ENCODE measurements at regions not wholly inside any gene's neighbourhood (a gene's known extent, or its start where the extent isn't known, plus 50 kb on each side); places are given as distances from the start of the nearest gene placed in this dataset.

DNA sequence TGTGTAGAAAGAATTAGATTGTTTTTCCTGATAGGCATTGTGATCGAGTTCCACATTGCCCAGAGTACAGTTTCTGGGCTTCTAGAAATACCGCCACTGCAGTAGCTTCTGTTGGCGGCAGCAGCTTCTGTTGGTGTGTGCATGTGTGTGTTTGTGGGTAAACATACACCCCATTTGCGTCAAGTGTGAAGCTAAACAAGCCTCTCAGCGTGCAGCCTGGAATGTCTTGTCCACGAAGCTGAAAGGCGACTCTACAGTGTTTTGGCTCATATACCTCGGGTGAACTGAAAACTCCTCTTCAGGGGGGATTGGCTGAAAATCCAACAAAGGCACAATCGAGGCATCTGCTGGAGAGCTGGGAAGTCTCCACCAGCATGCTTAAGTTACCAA, 112.0 kb upstream of the E2F8 start:
- no peak for DNase-seq (ENCODE audit: low spot score)
- Mint-ChIP-seq H3K36me3 (ENCODE audit: low read depth) (no peaks in the 10 kb centered on the region), H3K27me3 (ENCODE audit: low read depth) (peaks cover 42% of the 10 kb centered on the region), H3K27ac (ENCODE audit: unreplicated experiment) (no peak overlapping the region), H3K4me3 (ENCODE audit: unreplicated experiment) (no peak overlapping the region), H3K4me1 (ENCODE audit: low read depth) (no peaks in the 10 kb centered on the region), H3K9me3 (ENCODE audit: low read depth) (no peaks in the 10 kb centered on the region)
- TF ChIP-seq, protein P1, sequence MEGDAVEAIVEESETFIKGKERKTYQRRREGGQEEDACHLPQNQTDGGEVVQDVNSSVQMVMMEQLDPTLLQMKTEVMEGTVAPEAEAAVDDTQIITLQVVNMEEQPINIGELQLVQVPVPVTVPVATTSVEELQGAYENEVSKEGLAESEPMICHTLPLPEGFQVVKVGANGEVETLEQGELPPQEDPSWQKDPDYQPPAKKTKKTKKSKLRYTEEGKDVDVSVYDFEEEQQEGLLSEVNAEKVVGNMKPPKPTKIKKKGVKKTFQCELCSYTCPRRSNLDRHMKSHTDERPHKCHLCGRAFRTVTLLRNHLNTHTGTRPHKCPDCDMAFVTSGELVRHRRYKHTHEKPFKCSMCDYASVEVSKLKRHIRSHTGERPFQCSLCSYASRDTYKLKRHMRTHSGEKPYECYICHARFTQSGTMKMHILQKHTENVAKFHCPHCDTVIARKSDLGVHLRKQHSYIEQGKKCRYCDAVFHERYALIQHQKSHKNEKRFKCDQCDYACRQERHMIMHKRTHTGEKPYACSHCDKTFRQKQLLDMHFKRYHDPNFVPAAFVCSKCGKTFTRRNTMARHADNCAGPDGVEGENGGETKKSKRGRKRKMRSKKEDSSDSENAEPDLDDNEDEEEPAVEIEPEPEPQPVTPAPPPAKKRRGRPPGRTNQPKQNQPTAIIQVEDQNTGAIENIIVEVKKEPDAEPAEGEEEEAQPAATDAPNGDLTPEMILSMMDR (IDR thresholded peaks at IDR 0.05), result no peak

DNA sequence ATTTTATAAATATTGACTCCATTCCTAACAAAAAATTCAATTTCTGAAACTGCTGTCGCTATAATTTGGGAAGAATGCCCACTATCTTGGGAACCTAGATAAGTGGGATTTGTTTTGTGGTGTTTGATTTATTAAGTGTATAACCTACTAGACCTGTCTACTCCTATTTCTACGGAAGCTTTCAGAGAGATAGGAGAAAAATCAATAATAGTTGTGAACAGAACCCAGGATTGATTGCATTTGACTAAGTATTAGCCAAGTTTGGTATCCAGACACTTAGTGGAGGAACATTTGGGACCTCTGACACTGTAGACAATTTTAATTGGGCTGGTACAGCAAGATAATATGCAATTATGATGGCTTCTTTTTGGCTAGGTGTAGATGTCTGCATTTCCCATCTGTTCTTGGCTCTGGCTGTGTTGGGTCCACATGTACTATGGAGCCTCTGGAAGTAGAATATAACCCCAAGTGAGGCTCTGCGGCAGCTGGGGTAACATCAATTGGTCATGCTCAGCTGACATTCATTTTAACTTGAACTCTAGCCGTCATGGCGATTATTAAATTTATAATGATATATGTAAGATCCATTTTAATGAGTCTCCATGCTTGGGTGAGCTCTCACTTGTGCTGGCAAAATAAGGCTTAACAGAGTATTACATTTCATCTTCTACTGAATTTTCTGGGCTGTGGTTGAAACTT, 111.5 kb upstream of the E2F8 start:
- Mint-ChIP-seq H3K36me3 (ENCODE audit: low read depth) (no peaks in the 10 kb centered on the region), H3K27ac (ENCODE audit: unreplicated experiment) (no peak overlapping the region), H3K4me1 (ENCODE audit: low read depth) (no peaks in the 10 kb centered on the region), H3K4me3 (ENCODE audit: unreplicated experiment) (no peak overlapping the region), H3K27me3 (ENCODE audit: low read depth) (peaks cover 47% of the 10 kb centered on the region), H3K9me3 (ENCODE audit: low read depth) (no peaks in the 10 kb centered on the region)
- no peak for DNase-seq (ENCODE audit: low spot score)
- TF ChIP-seq, protein P1 (IDR thresholded peaks at IDR 0.05), result no peak

DNA sequence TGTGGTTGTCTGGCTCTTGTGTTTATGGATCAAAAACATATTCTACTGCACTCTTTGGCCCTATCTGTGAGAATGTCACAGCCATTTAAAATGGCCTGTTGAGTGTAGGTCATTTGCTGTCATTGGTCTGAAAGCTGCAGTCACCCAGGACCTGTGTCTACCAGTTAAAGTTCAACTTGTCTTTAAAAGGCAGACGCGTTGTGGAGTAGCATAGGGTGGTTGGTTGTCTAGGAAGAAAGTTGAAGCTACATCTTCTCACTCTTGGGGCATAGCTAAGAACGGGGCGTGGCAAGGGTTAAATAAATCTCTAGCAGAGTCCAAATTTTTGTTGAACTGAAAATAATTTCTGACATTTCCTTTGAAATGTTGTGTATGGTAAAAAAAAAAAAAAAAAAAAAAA, 110.7 kb upstream of the E2F8 start:
- Mint-ChIP-seq H3K27me3 (ENCODE audit: low read depth) (peaks cover 55% of the 10 kb centered on the region), H3K4me3 (ENCODE audit: unreplicated experiment) (no peak overlapping the region), H3K27ac (ENCODE audit: unreplicated experiment) (no peak overlapping the region), H3K36me3 (ENCODE audit: low read depth) (no peaks in the 10 kb centered on the region), H3K4me1 (ENCODE audit: low read depth) (peaks cover 2% of the 10 kb centered on the region), H3K9me3 (ENCODE audit: low read depth) (no peaks in the 10 kb centered on the region)
- no peak for DNase-seq (ENCODE audit: low spot score)
- TF ChIP-seq, protein P1 (IDR thresholded peaks at IDR 0.05), result no peak

DNA sequence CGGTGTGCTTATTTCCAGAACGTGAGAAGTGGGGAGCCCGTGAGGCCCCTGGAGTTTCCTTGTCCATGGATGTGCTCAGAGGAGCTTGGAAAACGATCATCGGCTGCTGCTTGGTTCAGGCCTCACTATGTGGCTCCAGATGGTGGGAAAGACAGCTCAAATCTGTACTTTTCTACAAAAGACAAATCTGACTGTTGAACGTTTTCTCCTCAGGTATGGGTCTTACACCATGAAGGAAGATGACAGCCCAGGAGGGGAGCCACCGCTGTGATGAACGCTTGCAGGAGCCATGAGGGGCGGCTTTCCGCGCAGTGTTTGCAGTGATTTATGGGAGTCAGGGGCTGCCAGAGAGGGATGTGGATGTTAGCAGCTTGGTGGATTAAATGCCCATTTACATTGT, 109.4 kb upstream of the E2F8 start:
- H3K9me3 Mint-ChIP-seq (ENCODE audit: low read depth), result no peaks in the 10 kb centered on the region
- DNase-seq (ENCODE audit: low spot score), result no peak
- no peak overlapping the region for H3K27ac Mint-ChIP-seq (ENCODE audit: unreplicated experiment)
- TF ChIP-seq, protein P1 (IDR thresholded peaks at IDR 0.05), result no peak
- H3K36me3 Mint-ChIP-seq (ENCODE audit: low read depth), result no peaks in the 10 kb centered on the region
- peaks cover 11% of the 10 kb centered on the region for H3K4me1 Mint-ChIP-seq (ENCODE audit: low read depth)
- H3K27me3 Mint-ChIP-seq (ENCODE audit: low read depth), result peaks cover 62% of the 10 kb centered on the region
- H3K4me3 Mint-ChIP-seq (ENCODE audit: unreplicated experiment), result no peak overlapping the region

DNA sequence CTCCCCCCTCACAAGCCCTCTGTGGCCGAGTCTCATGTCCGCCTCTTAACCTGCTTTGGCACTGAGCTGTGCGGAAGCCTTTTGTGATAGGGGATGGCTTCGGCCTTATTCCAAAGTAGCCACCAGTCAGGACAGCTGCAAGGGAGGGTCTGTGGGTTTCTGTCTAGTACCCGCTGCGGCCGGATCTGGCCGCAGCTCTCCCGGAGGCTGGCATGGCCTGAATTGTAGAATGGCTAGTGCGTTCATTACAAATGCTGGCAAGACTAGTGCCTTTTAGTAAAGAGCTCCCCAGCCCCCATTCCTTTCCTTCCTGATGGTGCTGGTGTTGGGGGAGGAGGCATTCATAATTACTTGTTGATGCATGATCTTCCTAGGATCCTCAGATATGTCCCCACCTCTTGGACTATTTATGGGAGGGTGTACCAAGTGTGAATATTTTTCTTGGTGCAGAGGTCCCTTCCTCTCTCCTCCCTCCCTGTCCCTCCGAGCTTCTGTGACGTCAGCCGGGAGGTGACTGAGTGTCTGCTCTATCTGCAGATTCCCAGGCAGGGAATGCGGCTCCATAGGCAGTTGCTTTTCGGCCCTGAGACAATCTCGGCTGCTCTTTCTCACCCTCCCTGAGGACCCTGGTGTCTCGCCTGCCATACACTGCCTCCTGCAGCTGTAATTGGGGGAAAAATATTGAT, 108.7 kb upstream of the E2F8 start:
- TF ChIP-seq, protein P1 (IDR thresholded peaks at IDR 0.05), result no peak
- no peaks in the 10 kb centered on the region for H3K36me3 Mint-ChIP-seq (ENCODE audit: low read depth)
- peaks cover 17% of the 10 kb centered on the region for H3K4me1 Mint-ChIP-seq (ENCODE audit: low read depth)
- no peak overlapping the region for H3K27ac Mint-ChIP-seq (ENCODE audit: unreplicated experiment)
- DNase-seq (ENCODE audit: low spot score), result no peak
- H3K27me3 Mint-ChIP-seq (ENCODE audit: low read depth), result peaks cover 67% of the 10 kb centered on the region
- no peaks in the 10 kb centered on the region for H3K9me3 Mint-ChIP-seq (ENCODE audit: low read depth)
- no peak overlapping the region for H3K4me3 Mint-ChIP-seq (ENCODE audit: unreplicated experiment)

Measured in chondrocyte (in vitro differentiated cells).